GM21723 (cell line): ENCODE measurements at regions not wholly inside any gene's neighbourhood (a gene's known extent, or its start where the extent isn't known, plus 50 kb on each side); places are given as distances from the start of the nearest gene placed in this dataset.
"Not testable (repeated sequence)": the region's sequence is repeated elsewhere in the genome, so short reads cannot be mapped to it uniquely, and the experiment has no call there.

Source experiments
- ATAC-seq: cut with Tn5 transposase; IDR thresholded peaks from one replicate; pipeline ENCODE4 v1.9.1; 2021; ENCODE audit warnings: mild to moderate bottlenecking, moderate library complexity; ENCODE audit not compliant: unreplicated experiment

GRCh38 chr1:98157524-98158313 is 236.9 kb upstream of the DPYD start:
- ATAC-seq = no peak

GRCh38 chr1:98147280-98147679 is 226.4 kb upstream of the DPYD start:
- ATAC-seq = no peak

GRCh38 chr1:98145655-98146054 is 224.8 kb upstream of the DPYD start:
- ATAC-seq = no peak

GRCh38 chr1:98143403-98143802 is 222.6 kb upstream of the DPYD start:
- no peak for ATAC-seq

- no peak for ATAC-seq
Observed at GRCh38 chr1:98133131-98133530, 212.3 kb upstream of the DPYD start.

- ATAC-seq = no peak
Observed at GRCh38 chr1:98130408-98130807, 209.6 kb upstream of the DPYD start.

GRCh38 chr1:98129491-98129890 is 208.7 kb upstream of the DPYD start:
- ATAC-seq = no peak

GRCh38 chr1:98126740-98127139 is 205.9 kb upstream of the DPYD start:
- ATAC-seq = no peak

GRCh38 chr1:98121646-98122045 is 200.8 kb upstream of the DPYD start:
- no peak for ATAC-seq

- no peak for ATAC-seq
Observed at GRCh38 chr1:98119796-98120195, 199.0 kb upstream of the DPYD start.

- ATAC-seq = no peak
Observed at GRCh38 chr1:98113811-98114210, 193.0 kb upstream of the DPYD start.

GRCh38 chr1:98112626-98113025 is 191.8 kb upstream of the DPYD start:
- no peak for ATAC-seq

GRCh38 chr1:98110674-98111073 is 189.8 kb upstream of the DPYD start:
- no peak for ATAC-seq

- not testable (repeated sequence) for ATAC-seq
Observed at GRCh38 chr1:98108378-98108777, 187.5 kb upstream of the DPYD start.

GRCh38 chr1:98107256-98107655 is 186.4 kb upstream of the DPYD start:
- ATAC-seq = no peak

GRCh38 chr1:98104289-98104688 is 183.5 kb upstream of the DPYD start:
- ATAC-seq = no peak

- ATAC-seq = no peak
Observed at GRCh38 chr1:98103617-98104285, 182.9 kb upstream of the DPYD start.

GRCh38 chr1:98102345-98103030 is 181.7 kb upstream of the DPYD start:
- ATAC-seq = no peak

- no peak for ATAC-seq
Observed at GRCh38 chr1:98101364-98101763, 180.5 kb upstream of the DPYD start.

- no peak for ATAC-seq
Observed at GRCh38 chr1:98099501-98099900, 178.7 kb upstream of the DPYD start.

- ATAC-seq = no peak
Observed at GRCh38 chr1:98098473-98098872, 177.6 kb upstream of the DPYD start.

- ATAC-seq = no peak
Observed at GRCh38 chr1:98090351-98090750, 169.5 kb upstream of the DPYD start.
